Gastroesophageal sphincter (tissue), 3 donors: ENCODE measurements at regions not wholly inside any gene's neighbourhood (a gene's known extent, or its start where the extent isn't known, plus 50 kb on each side); places are given as distances from the start of the nearest gene placed in this dataset.

Experiments used
- EP300 ChIP-seq: sonication (generic); formaldehyde crosslinking; IDR thresholded peaks from one replicate; pipeline ENCODE4 v1.6.1; 2017; ENCODE audit warnings: antibody characterized with exemption, mild to moderate bottlenecking
- POLR2A ChIP-seq, 2 donors: fragments of 450-650 bp; IDR thresholded peaks; one replicate each; pipeline ENCODE4 v1.6.1; 2017; ENCODE audit warnings: antibody characterized with exemption in 2 of 2, mild to moderate bottlenecking in 2 of 2, moderate library complexity in 1 of 2
- POLR2AphosphoS5 ChIP-seq: sonication (generic); formaldehyde crosslinking; IDR thresholded peaks from one replicate; pipeline ENCODE4 v1.6.1; 2017; ENCODE audit warnings: antibody characterized with exemption
- TF ChIP-seq, protein P1 (sequence below), 4 experiments: fragments of 200-600 bp in 2 of 4; fragments of 450-650 bp in 2 of 4; sonication (generic) in 1 of 4; IDR thresholded peaks; one replicate each; pipeline ENCODE4 v1.5.1; 2017 to 2019; ENCODE audit warnings: antibody characterized with exemption in 4 of 4, mild to moderate bottlenecking in 2 of 4, moderate library complexity in 2 of 4

DNA sequence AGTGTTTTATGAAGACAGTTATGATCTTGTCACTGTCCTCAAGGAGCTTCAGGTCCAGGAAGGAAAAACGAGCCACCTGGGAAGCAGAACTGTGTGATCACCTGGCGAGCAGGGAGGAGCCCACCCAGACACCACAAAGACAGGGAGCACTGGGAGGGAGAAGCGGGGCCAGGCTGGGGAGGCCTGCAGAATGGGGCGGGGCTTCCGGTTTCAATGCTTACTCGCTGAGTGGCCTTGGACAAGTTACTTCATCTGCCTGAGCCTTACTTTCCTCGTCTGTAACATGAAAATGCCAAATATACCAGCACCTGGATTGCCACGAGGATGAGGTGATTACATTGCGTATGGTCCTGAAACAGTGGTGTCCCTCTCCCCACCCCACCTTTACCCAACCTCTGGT, 227.5 kb downstream of the ANKRD30B start:
- TF ChIP-seq POLR2AphosphoS5, result no peak
- no peak for TF ChIP-seq POLR2A (IDR thresholded peaks at IDR 0.05)
- TF ChIP-seq, protein P1, sequence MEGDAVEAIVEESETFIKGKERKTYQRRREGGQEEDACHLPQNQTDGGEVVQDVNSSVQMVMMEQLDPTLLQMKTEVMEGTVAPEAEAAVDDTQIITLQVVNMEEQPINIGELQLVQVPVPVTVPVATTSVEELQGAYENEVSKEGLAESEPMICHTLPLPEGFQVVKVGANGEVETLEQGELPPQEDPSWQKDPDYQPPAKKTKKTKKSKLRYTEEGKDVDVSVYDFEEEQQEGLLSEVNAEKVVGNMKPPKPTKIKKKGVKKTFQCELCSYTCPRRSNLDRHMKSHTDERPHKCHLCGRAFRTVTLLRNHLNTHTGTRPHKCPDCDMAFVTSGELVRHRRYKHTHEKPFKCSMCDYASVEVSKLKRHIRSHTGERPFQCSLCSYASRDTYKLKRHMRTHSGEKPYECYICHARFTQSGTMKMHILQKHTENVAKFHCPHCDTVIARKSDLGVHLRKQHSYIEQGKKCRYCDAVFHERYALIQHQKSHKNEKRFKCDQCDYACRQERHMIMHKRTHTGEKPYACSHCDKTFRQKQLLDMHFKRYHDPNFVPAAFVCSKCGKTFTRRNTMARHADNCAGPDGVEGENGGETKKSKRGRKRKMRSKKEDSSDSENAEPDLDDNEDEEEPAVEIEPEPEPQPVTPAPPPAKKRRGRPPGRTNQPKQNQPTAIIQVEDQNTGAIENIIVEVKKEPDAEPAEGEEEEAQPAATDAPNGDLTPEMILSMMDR (IDR thresholded peaks at IDR 0.05), result no peak
- TF ChIP-seq EP300, result no peak
